Adrenal gland (tissue), 5 donors: ENCODE measurements at regions not wholly inside any gene's neighbourhood (a gene's known extent, or its start where the extent isn't known, plus 50 kb on each side); places are given as distances from the start of the nearest gene placed in this dataset.

Experiments
- CTCF ChIP-seq, 6 experiments: fragments of 450-650 bp in 4 of 6; fragments of 200-600 bp in 2 of 6; sonication (generic) in 1 of 6; IDR thresholded peaks; 1 replicate in 5 of 6; 2 replicates in 1 of 6; pipeline versions ENCODE4 v1.5.1 to v1.8.0; 2016 to 2021; ENCODE audit warnings: antibody characterized with exemption in 6 of 6, mild to moderate bottlenecking in 2 of 6, moderate library complexity in 1 of 6
- POLR2A ChIP-seq, 2 donors: fragments of 450-650 bp; IDR thresholded peaks; one replicate each; pipeline ENCODE4 v1.6.1; 2017; ENCODE audit warnings: antibody characterized with exemption in 2 of 2, mild to moderate bottlenecking in 2 of 2, moderate library complexity in 1 of 2
- donor health status: DM: no; HTN: no; CAD: no.

GRCh38 chr14:23895480-23895879, 58.1 kb upstream of the DHRS4 start:
- peak in 1 of 6 experiments; percentile 10 for TF ChIP-seq CTCF (IDR thresholded peaks at IDR 0.05)
- TF ChIP-seq POLR2A (IDR thresholded peaks at IDR 0.05): no peak
